Mammary epithelial cell (primary cell): ENCODE measurements at regions not wholly inside any gene's neighbourhood (a gene's known extent, or its start where the extent isn't known, plus 50 kb on each side); places are given as distances from the start of the nearest gene placed in this dataset.
"Not testable (repeated sequence)": the region's sequence is repeated elsewhere in the genome, so short reads cannot be mapped to it uniquely, and the experiment has no call there.

Experiments
- CTCF ChIP-seq, 2 donors: IDR thresholded peaks in 1 of 2; conservative IDR thresholded peaks in 1 of 2; 2 replicates each; pipeline ENCODE4 v1.5.1; 2011 to 2012; ENCODE audit warnings: inconsistent platforms in 2 of 2, low read length in 2 of 2, mild to moderate bottlenecking in 2 of 2, control low read depth in 1 of 2, low read depth in 1 of 2; ENCODE audit not compliant: insufficient read depth in 1 of 2; ENCODE audit errors: extremely low read depth in 1 of 2
- EZH2 ChIP-seq: IDR thresholded peaks from 2 replicates; pipeline ENCODE4 v1.6.1; 2012; ENCODE audit warnings: low read length, inconsistent platforms, borderline replicate concordance

- TF ChIP-seq CTCF (conservative IDR thresholded peaks at IDR 0.05 in 1 of 2, IDR thresholded peaks at IDR 0.05 in 1 of 2; ENCODE audit: extremely low read depth in 1 of 2, insufficient read depth in 1 of 2, low read depth in 1 of 2, low read length in 2 of 2); EZH2: not testable (repeated sequence)
Measured at GRCh38 chr6:119491112-119491511, 141.6 kb upstream of the MAN1A1 start.
